SW480 (cell line): ENCODE measurements at regions not wholly inside any gene's neighbourhood (a gene's known extent, or its start where the extent isn't known, plus 50 kb on each side); places are given as distances from the start of the nearest gene placed in this dataset.

ENCODE experiments used
- DNase-seq: peaks from one replicate; pipeline ENCODE4 v3.0.0-alpha.2; 2016; ENCODE audit warnings: low spot score

GRCh38 chr18:22467760-22468553 lies 50.2 kb upstream of the CTAGE1 start:
- peak; percentile 89 for DNase-seq

GRCh38 chr18:22468554-22468891 lies 50.8 kb upstream of the CTAGE1 start:
- DNase-seq: no peak

GRCh38 chr18:22469061-22469734 lies 51.5 kb upstream of the CTAGE1 start:
- no peak for DNase-seq

GRCh38 chr18:22469926-22470247 lies 52.2 kb upstream of the CTAGE1 start:
- no peak for DNase-seq

- DNase-seq: no peak
These were observed 52.8 kb upstream of the CTAGE1 start for GRCh38 chr18:22470248-22471235.

- DNase-seq: no peak
These were observed 53.9 kb upstream of the CTAGE1 start for GRCh38 chr18:22471546-22472131.

GRCh38 chr18:22473366-22473765 lies 55.7 kb upstream of the CTAGE1 start:
- DNase-seq: no peak

- no peak for DNase-seq
These were observed 57.8 kb upstream of the CTAGE1 start for GRCh38 chr18:22475426-22476100.

GRCh38 chr18:22477222-22477621 lies 59.5 kb upstream of the CTAGE1 start:
- DNase-seq: no peak

- DNase-seq: no peak
These were observed 65.2 kb upstream of the CTAGE1 start for GRCh38 chr18:22482948-22483347.

GRCh38 chr18:22483407-22483806 lies 65.7 kb upstream of the CTAGE1 start:
- no peak for DNase-seq

GRCh38 chr18:22484471-22484870 lies 66.8 kb upstream of the CTAGE1 start:
- DNase-seq: no peak

GRCh38 chr18:22485808-22486244 lies 68.1 kb upstream of the CTAGE1 start:
- no peak for DNase-seq

- DNase-seq: no peak
These were observed 69.0 kb upstream of the CTAGE1 start for GRCh38 chr18:22486667-22487066.

- no peak for DNase-seq
These were observed 70.8 kb upstream of the CTAGE1 start for GRCh38 chr18:22488554-22488953.

GRCh38 chr18:22489704-22490103 lies 72.0 kb upstream of the CTAGE1 start:
- peak; percentile 12 for DNase-seq

GRCh38 chr18:22490429-22490846 lies 72.7 kb upstream of the CTAGE1 start:
- no peak for DNase-seq

- no peak for DNase-seq
These were observed 75.5 kb upstream of the CTAGE1 start for GRCh38 chr18:22493255-22493654.

- DNase-seq: no peak
These were observed 76.2 kb upstream of the CTAGE1 start for GRCh38 chr18:22493940-22494339.

- no peak for DNase-seq
These were observed 77.1 kb upstream of the CTAGE1 start for GRCh38 chr18:22494771-22495170.

- no peak for DNase-seq
These were observed 81.7 kb upstream of the CTAGE1 start for GRCh38 chr18:22499421-22499820.

GRCh38 chr18:22503803-22504202 lies 86.1 kb upstream of the CTAGE1 start:
- DNase-seq: no peak
